Loucy (cell line): ENCODE measurements at regions not wholly inside any gene's neighbourhood (a gene's known extent, or its start where the extent isn't known, plus 50 kb on each side); places are given as distances from the start of the nearest gene placed in this dataset.

Source experiments
- H2AFZ ChIP-seq: fragments of 200-600 bp; sonication (generic); 2 replicates; pipeline ENCODE4 v1.6.0; 2016; ENCODE audit warnings: antibody characterized with exemption, mild to moderate bottlenecking, low read length, moderate library complexity
- H3F3A ChIP-seq: fragments of 200-600 bp; 2 replicates; pipeline ENCODE4 v1.6.0; 2016; ENCODE audit warnings: antibody characterized with exemption, low read depth, mild to moderate bottlenecking
- H3K27me3 ChIP-seq: fragments of 200-600 bp; sonication (generic); 2 replicates; pipeline ENCODE4 v1.6.1; 2014; ENCODE audit warnings: low read length, mild to moderate bottlenecking; ENCODE audit not compliant: insufficient read depth, poor library complexity, severe bottlenecking
- H3K36me3 ChIP-seq: fragments of 200-600 bp; sonication (generic); 2 replicates; pipeline ENCODE4 v1.6.1; 2016; ENCODE audit warnings: low read length; ENCODE audit not compliant: insufficient read depth
- H3K4me1 ChIP-seq: fragments of 200-600 bp; sonication (generic); 2 replicates; pipeline ENCODE4 v1.5.1; 2014; ENCODE audit warnings: low read length, mild to moderate bottlenecking; ENCODE audit not compliant: insufficient read depth, poor library complexity, severe bottlenecking
- H3K4me2 ChIP-seq: fragments of 200-600 bp; sonication (generic); 2 replicates; pipeline ENCODE4 v1.6.0; 2014; ENCODE audit warnings: antibody characterized with exemption, low read length, low read depth, mild to moderate bottlenecking; ENCODE audit not compliant: poor library complexity, severe bottlenecking
- H3K4me3 ChIP-seq: fragments of 200-600 bp; sonication (generic); 2 replicates; pipeline ENCODE4 v1.5.1; 2014; ENCODE audit warnings: low read length, mild to moderate bottlenecking, mixed read lengths; ENCODE audit not compliant: poor library complexity, severe bottlenecking
- H3K79me2 ChIP-seq: fragments of 200-600 bp; sonication (generic); 2 replicates; pipeline ENCODE4 v1.6.1; 2014; ENCODE audit warnings: low read length; ENCODE audit not compliant: insufficient read depth
- H3K9ac ChIP-seq: fragments of 200-600 bp; sonication (generic); 2 replicates; pipeline ENCODE4 v1.6.0; 2014; ENCODE audit warnings: mild to moderate bottlenecking, low read depth, low read length, moderate library complexity; ENCODE audit not compliant: poor library complexity, severe bottlenecking
- H3K9me2 ChIP-seq: fragments of 200-600 bp; sonication (generic); replicated peaks from 2 replicates; pipeline ENCODE4 v1.6.1; 2016; ENCODE audit warnings: low read depth, low read length, mixed read lengths
- H3K9me3 ChIP-seq: fragments of 200-600 bp; sonication (generic); 2 replicates; pipeline ENCODE4 v1.6.1; 2014; ENCODE audit warnings: mild to moderate bottlenecking, antibody characterized with exemption, low read length, low read depth; ENCODE audit not compliant: insufficient read depth
- H4K20me1 ChIP-seq: fragments of 200-600 bp; sonication (generic); 2 replicates; pipeline ENCODE4 v1.6.0; 2014; ENCODE audit warnings: antibody characterized with exemption, low read length, mild to moderate bottlenecking; ENCODE audit not compliant: insufficient read depth, poor library complexity, severe bottlenecking
- EZH2phosphoT487 ChIP-seq: fragments of 200-600 bp; IDR thresholded peaks from 2 replicates; pipeline ENCODE4 v1.6.1; 2018; ENCODE audit warnings: antibody characterized with exemption, mild to moderate bottlenecking, moderate library complexity, borderline replicate concordance
- TF ChIP-seq, protein P1 (sequence below): fragments of 200-600 bp; sonication (generic); conservative IDR thresholded peaks from 2 replicates; pipeline ENCODE4 v1.5.1; 2014; ENCODE audit warnings: mild to moderate bottlenecking, antibody characterized with exemption, low read length

DNA sequence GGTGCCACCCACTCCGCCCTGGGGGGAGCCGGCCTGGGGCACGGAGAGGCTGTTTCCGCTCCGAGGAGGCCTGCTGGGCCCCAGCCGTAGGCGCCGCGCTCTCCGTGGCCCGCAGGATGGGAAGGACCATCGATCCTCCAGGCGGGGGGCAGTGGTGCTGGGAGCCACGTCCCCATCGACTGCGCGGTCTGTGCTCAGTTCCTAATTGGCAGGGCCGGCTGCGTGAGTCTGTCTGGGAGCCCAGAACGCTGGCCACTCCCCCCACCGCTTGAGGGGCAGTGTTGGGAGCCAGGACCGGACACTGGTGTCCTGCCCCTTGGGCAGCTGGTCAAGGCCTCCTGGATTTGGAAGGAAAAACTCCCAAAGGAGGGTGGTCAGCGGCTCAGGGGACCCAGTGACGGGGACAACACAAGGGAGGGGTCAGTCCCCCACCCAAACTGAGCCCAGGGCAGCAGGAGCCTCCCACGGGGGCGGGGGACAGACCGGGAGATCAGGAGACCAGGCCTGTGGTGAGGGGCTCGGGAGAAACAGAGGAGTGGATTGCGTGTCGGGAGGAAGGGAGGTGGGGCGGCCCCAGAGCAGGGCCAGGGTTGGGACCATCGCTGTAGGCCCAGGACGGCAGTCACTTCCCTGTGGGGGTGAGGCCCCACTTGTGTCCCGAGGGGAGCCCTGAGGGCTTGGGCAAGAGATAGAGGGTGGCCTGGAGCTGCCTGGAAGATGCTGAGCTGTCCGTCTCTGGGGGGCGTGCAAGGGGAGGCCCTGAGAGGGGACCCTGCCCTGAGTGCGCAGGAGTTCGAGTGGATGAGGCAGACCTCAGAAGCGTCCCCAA is 89.0 kb downstream of the UNCX start:
- Histone ChIP-seq H3K27me3 (no peaks in the 10 kb centered on the region), H4K20me1 (no peaks in the 10 kb centered on the region), H3K4me1 (no peaks in the 10 kb centered on the region), H3K9me2 (no peaks in the 10 kb centered on the region), H3F3A (no peaks in the 10 kb centered on the region), H3K4me2 (no peak overlapping the region), H2AFZ (no peak overlapping the region), H3K9ac (no peak overlapping the region), H3K4me3 (no peak overlapping the region), H3K79me2 (no peaks in the 10 kb centered on the region), H3K36me3 (no peaks in the 10 kb centered on the region), H3K9me3 (no peaks in the 10 kb centered on the region)
- TF ChIP-seq EZH2phosphoT487: no peak
- TF ChIP-seq, protein P1, sequence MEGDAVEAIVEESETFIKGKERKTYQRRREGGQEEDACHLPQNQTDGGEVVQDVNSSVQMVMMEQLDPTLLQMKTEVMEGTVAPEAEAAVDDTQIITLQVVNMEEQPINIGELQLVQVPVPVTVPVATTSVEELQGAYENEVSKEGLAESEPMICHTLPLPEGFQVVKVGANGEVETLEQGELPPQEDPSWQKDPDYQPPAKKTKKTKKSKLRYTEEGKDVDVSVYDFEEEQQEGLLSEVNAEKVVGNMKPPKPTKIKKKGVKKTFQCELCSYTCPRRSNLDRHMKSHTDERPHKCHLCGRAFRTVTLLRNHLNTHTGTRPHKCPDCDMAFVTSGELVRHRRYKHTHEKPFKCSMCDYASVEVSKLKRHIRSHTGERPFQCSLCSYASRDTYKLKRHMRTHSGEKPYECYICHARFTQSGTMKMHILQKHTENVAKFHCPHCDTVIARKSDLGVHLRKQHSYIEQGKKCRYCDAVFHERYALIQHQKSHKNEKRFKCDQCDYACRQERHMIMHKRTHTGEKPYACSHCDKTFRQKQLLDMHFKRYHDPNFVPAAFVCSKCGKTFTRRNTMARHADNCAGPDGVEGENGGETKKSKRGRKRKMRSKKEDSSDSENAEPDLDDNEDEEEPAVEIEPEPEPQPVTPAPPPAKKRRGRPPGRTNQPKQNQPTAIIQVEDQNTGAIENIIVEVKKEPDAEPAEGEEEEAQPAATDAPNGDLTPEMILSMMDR: no peak

DNA sequence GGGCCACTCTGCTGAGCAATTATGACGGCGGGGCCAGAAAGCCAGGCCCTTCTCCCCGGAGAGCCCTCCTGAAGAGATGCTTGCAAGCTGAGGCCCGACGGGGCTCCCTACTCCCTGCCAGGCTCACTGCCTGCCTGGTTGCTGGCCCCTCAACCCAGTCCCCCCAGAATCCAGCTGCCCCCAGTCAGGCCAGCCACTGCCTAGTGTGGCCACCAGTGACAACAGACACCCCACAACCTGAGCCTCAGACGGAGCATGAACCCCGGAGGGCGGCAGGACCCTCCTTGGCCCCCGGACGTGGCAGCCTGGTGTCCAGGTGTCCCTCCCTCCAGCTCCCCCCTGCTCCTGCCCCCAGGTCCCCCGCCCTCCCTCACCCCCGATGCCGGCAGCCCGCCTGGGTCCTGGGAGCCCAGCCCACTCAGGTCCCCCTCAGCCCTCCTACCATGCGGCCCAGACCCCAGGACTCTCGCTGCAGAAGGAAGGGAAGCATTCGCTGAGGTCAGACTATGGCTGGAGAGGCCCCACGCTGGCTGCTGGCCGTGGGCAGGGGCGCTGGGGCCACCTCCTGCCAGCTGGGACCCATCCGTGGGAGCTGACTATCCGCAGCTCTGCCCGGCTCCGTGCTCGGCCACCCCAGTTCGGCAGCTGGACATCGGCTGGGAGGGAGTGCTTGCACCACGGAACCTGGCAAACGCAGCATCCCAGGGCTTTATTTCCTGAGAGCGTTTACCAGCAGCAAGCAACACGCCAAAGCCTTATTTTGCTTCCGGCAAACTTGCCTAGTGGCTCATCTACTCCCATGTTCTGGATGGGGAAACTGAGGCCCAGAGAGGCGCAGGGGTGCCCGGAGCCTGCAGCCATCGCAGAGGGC is 89.8 kb downstream of the UNCX start:
- Histone ChIP-seq H3K4me3 (no peak overlapping the region), H3K9ac (no peak overlapping the region), H3K9me2 (no peaks in the 10 kb centered on the region), H3K9me3 (no peaks in the 10 kb centered on the region), H2AFZ (no peak overlapping the region), H3K4me2 (no peak overlapping the region), H3K4me1 (no peaks in the 10 kb centered on the region), H3K36me3 (no peaks in the 10 kb centered on the region), H3K79me2 (no peaks in the 10 kb centered on the region), H3F3A (no peaks in the 10 kb centered on the region), H3K27me3 (no peaks in the 10 kb centered on the region), H4K20me1 (no peaks in the 10 kb centered on the region)
- TF ChIP-seq, protein P1: no peak
- TF ChIP-seq EZH2phosphoT487: no peak

DNA sequence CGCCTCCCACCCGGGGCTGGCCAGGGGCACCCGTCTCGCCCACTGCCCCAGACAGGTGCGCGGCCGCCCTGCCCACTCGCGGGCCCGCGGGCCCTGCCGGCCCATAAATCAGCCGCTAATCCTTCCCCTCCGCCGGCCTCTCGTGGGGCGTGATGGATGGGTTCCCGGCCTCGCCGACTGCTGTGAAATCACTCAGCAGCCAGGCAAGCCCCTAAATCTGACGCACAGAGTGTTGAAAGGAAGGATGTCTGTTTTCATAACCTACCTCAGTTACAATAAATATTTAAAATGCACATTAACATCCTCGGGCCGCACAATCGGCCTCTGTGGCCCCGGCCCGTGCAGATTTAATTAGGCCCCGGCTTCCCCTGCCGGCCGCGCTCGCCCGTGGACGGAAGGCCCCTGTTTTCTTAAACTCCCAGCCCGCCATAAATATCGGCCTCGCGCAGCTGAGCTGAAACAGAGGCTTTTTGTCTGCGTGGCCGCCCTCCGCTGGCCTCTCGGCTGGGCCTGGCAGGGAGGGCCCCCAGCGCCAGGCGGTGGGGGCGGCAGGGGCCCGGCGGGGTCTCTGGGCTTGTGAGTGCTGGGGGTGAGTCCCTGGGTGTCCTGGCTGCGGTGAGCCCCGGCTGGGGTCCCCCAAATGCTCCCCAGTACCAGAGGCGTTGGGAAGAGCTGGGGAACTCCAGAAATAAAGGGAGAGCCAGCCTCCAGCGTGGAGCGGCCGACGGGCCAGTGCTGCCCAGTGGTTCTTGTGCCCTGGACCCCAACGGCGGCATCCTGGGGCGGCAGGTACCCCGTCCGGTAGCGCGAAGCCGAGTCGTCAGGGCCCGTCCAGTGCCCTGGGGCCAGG is 90.7 kb downstream of the UNCX start:
- Histone ChIP-seq H2AFZ (no peak overlapping the region), H3K36me3 (no peaks in the 10 kb centered on the region), H3K9ac (no peak overlapping the region), H3K4me2 (no peak overlapping the region), H3K4me1 (no peaks in the 10 kb centered on the region), H3F3A (no peaks in the 10 kb centered on the region), H3K9me2 (no peaks in the 10 kb centered on the region), H4K20me1 (no peaks in the 10 kb centered on the region), H3K4me3 (no peak overlapping the region), H3K9me3 (no peaks in the 10 kb centered on the region), H3K27me3 (no peaks in the 10 kb centered on the region), H3K79me2 (no peaks in the 10 kb centered on the region)
- TF ChIP-seq EZH2phosphoT487: no peak
- TF ChIP-seq, protein P1: no peak
